Activated B cell treated with CpG ODN at 0.5 μM for 24 hours (primary cell): ENCODE measurements at regions not wholly inside any gene's neighbourhood (a gene's known extent, or its start where the extent isn't known, plus 50 kb on each side); places are given as distances from the start of the nearest gene placed in this dataset.

ENCODE experiments used
- ATAC-seq: fragments of 200-7000 bp; cut with Tn5 transposase; one replicate; pipeline ENCODE4 v1.10.0; 2021; ENCODE audit warnings: low read depth, mild to moderate bottlenecking, moderate library complexity
- CTCF ChIA-PET: fragments of 350-600 bp; sonication (Branson Sonifier 250); formaldehyde crosslinking; loops from one replicate; lab custom pipeline; 2021; ENCODE audit warnings: antibody characterized with exemption; lab: Charles Lee
- POLR2A ChIA-PET: fragments of 350-600 bp; sonication (Branson Sonifier 250); formaldehyde crosslinking; loops from one replicate; lab custom pipeline; 2021; ENCODE audit warnings: antibody characterized with exemption; lab: Charles Lee
- DNase-seq: peaks from one replicate; pipeline ENCODE4 v3.0.0; 2022
- H3K27ac Mint-ChIP-seq: one replicate; pipeline ENCODE4 v1.8.0; 2020; ENCODE audit warnings: mixed read lengths
- H3K27me3 Mint-ChIP-seq: one replicate; pipeline ENCODE4 v1.8.0; 2021; ENCODE audit warnings: mixed read lengths
- H3K36me3 Mint-ChIP-seq: one replicate; pipeline ENCODE4 v1.8.0; 2021; ENCODE audit warnings: low read depth, mixed read lengths
- H3K4me1 Mint-ChIP-seq: one replicate; pipeline ENCODE4 v1.8.0; 2021; ENCODE audit warnings: mixed read lengths
- H3K4me3 Mint-ChIP-seq: one replicate; pipeline ENCODE4 v1.8.0; 2020; ENCODE audit warnings: mild to moderate bottlenecking, mixed read lengths
- H3K9me3 Mint-ChIP-seq: one replicate; pipeline ENCODE4 v1.8.0; 2020; ENCODE audit warnings: mixed read lengths
- intact Hi-C: fragments of 100-400 bp; cut with micrococcal nuclease; formaldehyde crosslinking; loops from one replicate; pipeline ENCODE4 v1.15.1; 2024
- TF ChIP-seq, protein P1 (sequence below): fragments of 200-600 bp; IDR thresholded peaks from one replicate; pipeline ENCODE4 v1.8.0; 2022; ENCODE audit warnings: antibody characterized with exemption, mild to moderate bottlenecking

DNA sequence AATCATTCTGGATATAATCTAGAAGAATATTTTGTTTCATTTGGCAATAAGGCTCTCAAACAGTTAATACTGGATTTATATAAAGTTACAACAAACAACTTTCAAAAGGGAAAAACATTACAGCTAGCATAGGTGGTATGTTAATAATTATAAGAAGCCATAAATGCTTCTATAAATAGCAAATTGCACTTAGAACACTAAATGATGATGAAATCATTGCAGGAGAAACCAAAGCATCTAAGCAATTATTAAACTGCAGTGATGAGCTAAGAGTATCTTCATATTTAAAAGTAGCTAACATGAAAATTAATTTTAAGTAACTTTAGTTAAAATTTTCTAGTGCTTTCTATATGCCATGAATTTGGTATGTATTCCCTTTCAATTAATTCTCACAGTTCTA, 189.5 kb downstream of the CENPC start:
- POLR2A ChIA-PET, result no interaction called here
- Mint-ChIP-seq H3K27me3 (no peaks in the 10 kb centered on the region), H3K27ac (no peak overlapping the region), H3K4me3 (no peak overlapping the region), H3K4me1 (no peaks in the 10 kb centered on the region), H3K36me3 (no peaks in the 10 kb centered on the region), H3K9me3 (peaks cover 4% of the 10 kb centered on the region)
- CTCF ChIA-PET, result no interaction called here
- ATAC-seq, result no peak
- TF ChIP-seq, protein P1, sequence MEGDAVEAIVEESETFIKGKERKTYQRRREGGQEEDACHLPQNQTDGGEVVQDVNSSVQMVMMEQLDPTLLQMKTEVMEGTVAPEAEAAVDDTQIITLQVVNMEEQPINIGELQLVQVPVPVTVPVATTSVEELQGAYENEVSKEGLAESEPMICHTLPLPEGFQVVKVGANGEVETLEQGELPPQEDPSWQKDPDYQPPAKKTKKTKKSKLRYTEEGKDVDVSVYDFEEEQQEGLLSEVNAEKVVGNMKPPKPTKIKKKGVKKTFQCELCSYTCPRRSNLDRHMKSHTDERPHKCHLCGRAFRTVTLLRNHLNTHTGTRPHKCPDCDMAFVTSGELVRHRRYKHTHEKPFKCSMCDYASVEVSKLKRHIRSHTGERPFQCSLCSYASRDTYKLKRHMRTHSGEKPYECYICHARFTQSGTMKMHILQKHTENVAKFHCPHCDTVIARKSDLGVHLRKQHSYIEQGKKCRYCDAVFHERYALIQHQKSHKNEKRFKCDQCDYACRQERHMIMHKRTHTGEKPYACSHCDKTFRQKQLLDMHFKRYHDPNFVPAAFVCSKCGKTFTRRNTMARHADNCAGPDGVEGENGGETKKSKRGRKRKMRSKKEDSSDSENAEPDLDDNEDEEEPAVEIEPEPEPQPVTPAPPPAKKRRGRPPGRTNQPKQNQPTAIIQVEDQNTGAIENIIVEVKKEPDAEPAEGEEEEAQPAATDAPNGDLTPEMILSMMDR, result no peak
- intact Hi-C loops, result no loop called here
- DNase-seq, result no peak

DNA sequence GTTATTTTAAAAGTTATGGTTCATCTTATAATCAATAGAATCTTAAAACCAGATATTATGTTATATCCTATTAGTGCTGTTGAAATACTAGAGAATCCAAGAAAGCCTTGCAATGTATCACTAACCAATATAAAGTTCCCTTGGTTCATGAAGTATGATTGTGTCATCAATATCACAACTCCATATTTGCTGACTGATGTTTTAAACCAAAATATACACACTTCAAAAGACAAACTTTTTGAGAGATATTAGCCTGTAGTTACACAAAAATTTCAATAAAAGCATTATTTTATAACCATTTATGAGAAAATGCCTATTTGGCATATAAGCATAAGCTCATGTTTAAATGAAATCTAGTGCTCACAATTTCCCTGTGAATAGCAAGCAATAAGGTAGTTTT, 198.6 kb downstream of the CENPC start:
- no peaks in the 10 kb centered on the region for H3K4me1 Mint-ChIP-seq
- no peaks in the 10 kb centered on the region for H3K9me3 Mint-ChIP-seq
- H3K27ac Mint-ChIP-seq, result no peak overlapping the region
- no peaks in the 10 kb centered on the region for H3K36me3 Mint-ChIP-seq
- DNase-seq, result no peak
- H3K4me3 Mint-ChIP-seq, result no peak overlapping the region
- CTCF ChIA-PET, result no interaction called here
- TF ChIP-seq, protein P1, result no peak
- ATAC-seq, result no peak
- intact Hi-C loops, result no loop called here
- H3K27me3 Mint-ChIP-seq, result peaks cover 3% of the 10 kb centered on the region
- POLR2A ChIA-PET, result no interaction called here

DNA sequence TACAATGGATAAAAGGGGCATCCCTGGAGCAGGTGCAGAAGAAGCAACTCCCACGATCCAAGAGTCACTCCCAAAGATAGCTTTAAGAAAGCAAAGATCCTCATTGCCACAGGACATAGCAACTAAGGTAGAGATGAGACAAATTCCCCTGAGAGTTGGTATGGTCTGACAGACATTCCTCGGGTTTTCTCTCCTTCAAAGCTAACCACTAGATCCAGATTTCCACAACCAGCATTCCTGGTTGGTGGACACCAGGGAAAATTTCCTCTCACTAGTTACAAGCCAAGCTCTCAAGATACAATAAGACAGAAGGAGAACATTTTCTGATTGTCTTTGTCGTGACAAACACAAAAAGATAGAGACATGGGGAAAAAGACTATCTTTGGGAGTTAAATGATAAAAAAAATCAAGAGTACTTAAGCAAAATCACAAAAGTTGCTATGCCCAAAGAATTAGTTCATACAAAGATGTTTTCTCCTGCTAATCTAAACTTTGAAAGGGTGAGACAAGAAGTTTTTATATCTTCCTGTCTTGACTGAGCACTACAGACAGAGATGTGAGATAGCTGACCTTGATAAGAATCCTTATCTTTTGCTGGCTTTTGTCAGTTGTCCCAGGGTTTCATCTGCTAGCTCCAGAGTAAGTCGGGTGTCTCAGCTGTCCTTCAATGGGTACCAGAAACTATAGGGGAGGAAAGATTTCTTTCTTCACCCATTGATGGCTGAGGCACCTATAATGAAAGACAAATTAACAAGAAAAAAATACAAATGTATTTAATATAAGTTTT, 200.5 kb downstream of the CENPC start:
- intact Hi-C loops, result no loop called here
- POLR2A ChIA-PET, result no interaction called here
- no peaks in the 10 kb centered on the region for H3K9me3 Mint-ChIP-seq

DNA sequence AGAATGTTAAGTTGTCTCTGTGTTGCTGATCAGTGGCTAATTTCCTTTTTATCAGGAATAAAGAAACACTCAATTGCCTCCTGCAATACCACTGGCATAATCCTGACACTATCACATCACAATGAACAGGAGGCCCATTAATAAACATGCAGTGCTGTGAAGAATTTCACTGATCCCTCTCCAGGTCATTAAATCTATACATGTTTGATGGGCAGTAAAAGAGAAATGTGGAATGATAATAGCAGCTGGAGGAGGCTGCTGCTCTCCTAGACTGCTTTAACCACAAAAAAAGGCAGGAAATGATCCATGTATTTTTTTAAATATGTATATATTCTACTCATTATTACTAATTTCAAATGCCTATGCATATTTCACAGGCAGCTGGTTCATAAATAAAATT, 202.1 kb downstream of the CENPC start:
- intact Hi-C loops, result no loop called here
- POLR2A ChIA-PET, result no interaction called here
- Mint-ChIP-seq H3K4me3 (no peak overlapping the region), H3K27ac (no peak overlapping the region), H3K9me3 (no peaks in the 10 kb centered on the region), H3K27me3 (peaks cover 3% of the 10 kb centered on the region), H3K36me3 (no peaks in the 10 kb centered on the region), H3K4me1 (no peaks in the 10 kb centered on the region)
- DNase-seq (no peak), ATAC-seq (no peak)
- TF ChIP-seq, protein P1, result no peak
- CTCF ChIA-PET, result no interaction called here

More for the DNA sequence above, 200.5 kb downstream of the CENPC start:
- Mint-ChIP-seq H3K27ac (no peak overlapping the region), H3K27me3 (peaks cover 3% of the 10 kb centered on the region), H3K36me3 (no peaks in the 10 kb centered on the region), H3K4me1 (no peaks in the 10 kb centered on the region), H3K4me3 (no peak overlapping the region)
- CTCF ChIA-PET, result no interaction called here
- TF ChIP-seq, protein P1, result no peak
- no peak for DNase-seq
- no peak for ATAC-seq

DNA sequence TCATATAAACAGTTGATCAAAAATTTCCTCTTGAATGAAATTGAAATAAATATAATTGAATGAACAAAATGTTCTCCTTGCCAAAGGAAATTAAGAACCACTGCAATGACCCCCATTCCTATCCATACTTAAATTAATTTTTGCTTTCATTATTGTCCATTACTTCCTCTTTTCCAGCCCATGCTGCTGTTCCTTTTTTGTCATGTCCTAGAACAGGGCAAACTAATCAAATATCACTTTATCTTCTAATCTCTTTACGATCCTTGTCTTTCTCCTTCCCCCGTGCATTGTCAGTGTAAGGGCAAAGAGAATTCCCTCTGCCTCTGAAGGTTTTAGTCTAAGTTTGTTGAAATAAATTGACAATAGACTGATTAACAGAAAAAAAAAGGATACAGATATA, 203.0 kb downstream of the CENPC start:
- ATAC-seq (no peak), DNase-seq (no peak)
- intact Hi-C loops, result no loop called here
- ChIA-PET POLR2A (no interaction called here), CTCF (no interaction called here)
- H3K4me1 Mint-ChIP-seq, result no peaks in the 10 kb centered on the region
- H3K27ac Mint-ChIP-seq, result no peak overlapping the region
- H3K36me3 Mint-ChIP-seq, result no peaks in the 10 kb centered on the region
- no peak overlapping the region for H3K4me3 Mint-ChIP-seq
- H3K9me3 Mint-ChIP-seq, result no peaks in the 10 kb centered on the region
- TF ChIP-seq, protein P1, result no peak
- H3K27me3 Mint-ChIP-seq, result peaks cover 3% of the 10 kb centered on the region
